ENCODE measurements at regions not wholly inside any gene's neighbourhood (a gene's known extent, or its start where the extent isn't known, plus 50 kb on each side); places are given as distances from the start of the nearest gene placed in this dataset.

DNA sequence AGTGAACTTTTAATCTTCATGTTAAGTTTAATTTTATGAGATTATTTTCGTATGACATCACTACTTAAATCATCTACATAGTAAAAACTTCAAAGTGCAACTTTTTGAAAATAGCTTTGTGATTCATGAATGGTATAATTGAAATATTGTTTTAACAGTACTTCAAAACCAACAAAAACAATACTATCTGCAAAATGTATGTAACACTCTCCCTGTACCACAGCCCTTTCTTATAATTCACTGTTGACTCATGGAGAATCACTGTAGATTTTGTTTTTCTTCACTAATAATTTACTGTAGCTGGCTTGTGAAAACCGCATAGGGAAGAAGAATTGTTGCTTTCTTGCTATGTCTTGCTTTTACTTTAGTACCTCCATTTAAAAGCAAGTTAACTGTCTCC, 301.4 kb upstream of the ADAMTS5 start:
- no peaks in the 10 kb centered on the region for H3K27me3 ChIP-seq (ENCODE audit: control insufficient read depth, extremely low read depth, insufficient read depth, low read length)
- no peaks in the 10 kb centered on the region for H3K79me2 ChIP-seq (ENCODE audit: control insufficient read depth, insufficient read depth, low read length)
- no peak overlapping the region for H3K27ac ChIP-seq (ENCODE audit: control insufficient read depth, insufficient read depth, low read length)
- H3K4me3 ChIP-seq (ENCODE audit: control insufficient read depth in 2 of 3, extremely low read depth in 1 of 3, insufficient read depth in 2 of 3, low read depth in 1 of 3, low read length in 3 of 3), result no peak overlapping the region
- H3K9me3 ChIP-seq (ENCODE audit: control insufficient read depth, low read depth, low read length), result no peaks in the 10 kb centered on the region
- H3K9me1 ChIP-seq (ENCODE audit: control insufficient read depth, extremely low read depth, insufficient read depth, low read length), result no peaks in the 10 kb centered on the region
- FAIRE-seq (no peak), DNase-seq (ENCODE audit: low read depth, low spot score) (no peak)
- H4K20me1 ChIP-seq (ENCODE audit: control insufficient read depth, extremely low read depth, insufficient read depth, low read length), result no peaks in the 10 kb centered on the region
- H3K9ac ChIP-seq (ENCODE audit: control insufficient read depth, extremely low read depth, insufficient read depth, low read length), result no peak overlapping the region
- no peak overlapping the region for H3K4me2 ChIP-seq (ENCODE audit: control insufficient read depth, extremely low read depth, insufficient read depth, low read depth, low read length)
- peaks cover 6% of the 10 kb centered on the region for H3K4me1 ChIP-seq (ENCODE audit: control insufficient read depth, extremely low read depth, insufficient read depth, low read length)
- no peak overlapping the region for H2AFZ ChIP-seq (ENCODE audit: control insufficient read depth, low read length)
- no peak for TF ChIP-seq EZH2 (IDR thresholded peaks at IDR 0.05; ENCODE audit: low read length)
- TF ChIP-seq, protein P1, sequence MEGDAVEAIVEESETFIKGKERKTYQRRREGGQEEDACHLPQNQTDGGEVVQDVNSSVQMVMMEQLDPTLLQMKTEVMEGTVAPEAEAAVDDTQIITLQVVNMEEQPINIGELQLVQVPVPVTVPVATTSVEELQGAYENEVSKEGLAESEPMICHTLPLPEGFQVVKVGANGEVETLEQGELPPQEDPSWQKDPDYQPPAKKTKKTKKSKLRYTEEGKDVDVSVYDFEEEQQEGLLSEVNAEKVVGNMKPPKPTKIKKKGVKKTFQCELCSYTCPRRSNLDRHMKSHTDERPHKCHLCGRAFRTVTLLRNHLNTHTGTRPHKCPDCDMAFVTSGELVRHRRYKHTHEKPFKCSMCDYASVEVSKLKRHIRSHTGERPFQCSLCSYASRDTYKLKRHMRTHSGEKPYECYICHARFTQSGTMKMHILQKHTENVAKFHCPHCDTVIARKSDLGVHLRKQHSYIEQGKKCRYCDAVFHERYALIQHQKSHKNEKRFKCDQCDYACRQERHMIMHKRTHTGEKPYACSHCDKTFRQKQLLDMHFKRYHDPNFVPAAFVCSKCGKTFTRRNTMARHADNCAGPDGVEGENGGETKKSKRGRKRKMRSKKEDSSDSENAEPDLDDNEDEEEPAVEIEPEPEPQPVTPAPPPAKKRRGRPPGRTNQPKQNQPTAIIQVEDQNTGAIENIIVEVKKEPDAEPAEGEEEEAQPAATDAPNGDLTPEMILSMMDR (optimal IDR thresholded peaks at IDR 0.05 in 1 of 3, IDR thresholded peaks at IDR 0.05 in 1 of 3, conservative IDR thresholded peaks at IDR 0.05 in 1 of 3; ENCODE audit: extremely low read depth in 1 of 3, insufficient read depth in 2 of 3, low read length in 3 of 3), result no peak
- no peaks in the 10 kb centered on the region for H3K36me3 ChIP-seq (ENCODE audit: control insufficient read depth in 2 of 2, extremely low read depth in 1 of 2, insufficient read depth in 2 of 2, low read length in 2 of 2)
- dilution Hi-C loops (cut with MboI; ENCODE audit: extremely low pct_ligation_motif_present, low sequenced_read_pairs), result loop anchor here (5.0 kb wide), 1 partner anchor 64 kb away; no protein-coding TSS in a partner anchor

DNA sequence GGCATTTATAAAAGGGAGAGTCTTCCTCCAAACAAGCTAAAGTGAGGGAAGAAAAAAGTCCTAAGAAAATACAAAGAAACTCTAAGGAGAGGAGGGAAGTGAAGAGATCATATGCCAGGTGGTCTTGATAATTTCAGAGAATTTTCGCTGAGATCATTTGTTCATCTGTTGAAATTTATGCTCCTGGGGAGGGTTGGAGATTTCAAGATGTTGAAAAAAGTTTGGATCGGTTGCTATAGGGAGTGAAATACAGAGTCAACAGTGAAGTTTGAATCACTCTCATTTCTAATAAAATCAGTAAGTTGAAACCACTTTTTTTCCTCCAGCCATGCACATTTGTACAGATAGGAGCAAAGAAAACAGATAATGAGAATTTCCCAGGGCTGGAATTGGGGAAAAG, 299.1 kb upstream of the ADAMTS5 start:
- dilution Hi-C loops (cut with MboI; ENCODE audit: extremely low pct_ligation_motif_present, low sequenced_read_pairs), result loop anchor here (5.0 kb wide), 1 partner anchor 66 kb away; no protein-coding TSS in a partner anchor
- Histone ChIP-seq H3K4me2 (ENCODE audit: control insufficient read depth, extremely low read depth, insufficient read depth, low read depth, low read length) (no peak overlapping the region), H3K36me3 (ENCODE audit: control insufficient read depth in 2 of 2, extremely low read depth in 1 of 2, insufficient read depth in 2 of 2, low read length in 2 of 2) (no peaks in the 10 kb centered on the region), H3K4me3 (ENCODE audit: control insufficient read depth in 2 of 3, extremely low read depth in 1 of 3, insufficient read depth in 2 of 3, low read depth in 1 of 3, low read length in 3 of 3) (no peak overlapping the region), H3K27me3 (ENCODE audit: control insufficient read depth, extremely low read depth, insufficient read depth, low read length) (no peaks in the 10 kb centered on the region), H3K4me1 (ENCODE audit: control insufficient read depth, extremely low read depth, insufficient read depth, low read length) (peaks cover 6% of the 10 kb centered on the region), H3K9me3 (ENCODE audit: control insufficient read depth, low read depth, low read length) (no peaks in the 10 kb centered on the region), H3K27ac (ENCODE audit: control insufficient read depth, insufficient read depth, low read length) (no peak overlapping the region), H4K20me1 (ENCODE audit: control insufficient read depth, extremely low read depth, insufficient read depth, low read length) (no peaks in the 10 kb centered on the region), H3K79me2 (ENCODE audit: control insufficient read depth, insufficient read depth, low read length) (no peaks in the 10 kb centered on the region), H2AFZ (ENCODE audit: control insufficient read depth, low read length) (no peak overlapping the region), H3K9ac (ENCODE audit: control insufficient read depth, extremely low read depth, insufficient read depth, low read length) (no peak overlapping the region), H3K9me1 (ENCODE audit: control insufficient read depth, extremely low read depth, insufficient read depth, low read length) (no peaks in the 10 kb centered on the region)
- TF ChIP-seq EZH2 (IDR thresholded peaks at IDR 0.05; ENCODE audit: low read length), result no peak
- TF ChIP-seq, protein P1 (optimal IDR thresholded peaks at IDR 0.05 in 1 of 3, IDR thresholded peaks at IDR 0.05 in 1 of 3, conservative IDR thresholded peaks at IDR 0.05 in 1 of 3; ENCODE audit: extremely low read depth in 1 of 3, insufficient read depth in 2 of 3, low read length in 3 of 3), result no peak
- FAIRE-seq (no peak), DNase-seq (ENCODE audit: low read depth, low spot score) (no peak)
